T-helper 2 cell treated with Interferon-gamma antibody and Interleukin-4, amounts not matched to agents 5 μg/mL and 100 μg/mL, for 36 hours (primary cell): ENCODE measurements at regions not wholly inside any gene's neighbourhood (a gene's known extent, or its start where the extent isn't known, plus 50 kb on each side); places are given as distances from the start of the nearest gene placed in this dataset.

Experiments used
- DNase-seq: peaks from one replicate; pipeline ENCODE4 v3.0.0; 2021; ENCODE audit warnings: low spot score
- H3K27ac Mint-ChIP-seq: one replicate; pipeline ENCODE4 v1.8.0; 2021; ENCODE audit warnings: mild to moderate bottlenecking, mixed read lengths
- H3K27me3 Mint-ChIP-seq: one replicate; pipeline ENCODE4 v1.8.0; 2021; ENCODE audit warnings: low read depth, mixed read lengths
- H3K36me3 Mint-ChIP-seq: one replicate; pipeline ENCODE4 v1.8.0; 2021; ENCODE audit warnings: low read depth, mixed read lengths
- H3K4me1 Mint-ChIP-seq: one replicate; pipeline ENCODE4 v1.8.0; 2021; ENCODE audit warnings: low read depth, mixed read lengths
- H3K4me3 Mint-ChIP-seq: one replicate; pipeline ENCODE4 v1.8.0; 2022; ENCODE audit warnings: mild to moderate bottlenecking, moderate library complexity, mixed read lengths
- H3K9me3 Mint-ChIP-seq: one replicate; pipeline ENCODE4 v1.8.0; 2021; ENCODE audit warnings: mixed read lengths

- Mint-ChIP-seq H3K4me3 (no peak overlapping the region), H3K27me3 (no peaks in the 10 kb centered on the region), H3K4me1 (peaks cover 23% of the 10 kb centered on the region), H3K36me3 (no peaks in the 10 kb centered on the region), H3K27ac (no peak overlapping the region), H3K9me3 (no peaks in the 10 kb centered on the region)
- no peak for DNase-seq
Measured at GRCh38 chr11:95717314-95717713, 72.3 kb downstream of the FAM76B start.

GRCh38 chr11:95716266-95716665 lies 73.3 kb downstream of the FAM76B start:
- Mint-ChIP-seq H3K36me3 (no peaks in the 10 kb centered on the region), H3K4me1 (peaks cover 26% of the 10 kb centered on the region), H3K4me3 (no peak overlapping the region), H3K27me3 (no peaks in the 10 kb centered on the region), H3K27ac (peak overlapping the region; percentile 4), H3K9me3 (no peaks in the 10 kb centered on the region)
- no peak for DNase-seq

- peak overlapping the region; percentile 5 for H3K27ac Mint-ChIP-seq
- no peaks in the 10 kb centered on the region for H3K27me3 Mint-ChIP-seq
- H3K9me3 Mint-ChIP-seq = no peaks in the 10 kb centered on the region
- DNase-seq = peak; percentile 73
- no peaks in the 10 kb centered on the region for H3K36me3 Mint-ChIP-seq
- peaks cover 23% of the 10 kb centered on the region for H3K4me1 Mint-ChIP-seq
- peak overlapping the region; percentile 7 for H3K4me3 Mint-ChIP-seq
Measured at GRCh38 chr11:95715777-95716241, 73.8 kb downstream of the FAM76B start.

- H3K9me3 Mint-ChIP-seq = no peaks in the 10 kb centered on the region
- H3K27me3 Mint-ChIP-seq = no peaks in the 10 kb centered on the region
- peaks cover 19% of the 10 kb centered on the region for H3K4me1 Mint-ChIP-seq
- no peaks in the 10 kb centered on the region for H3K36me3 Mint-ChIP-seq
- DNase-seq = no peak
- H3K4me3 Mint-ChIP-seq = peak overlapping the region; percentile 7
- no peak overlapping the region for H3K27ac Mint-ChIP-seq
Measured at GRCh38 chr11:95714843-95715776, 74.5 kb downstream of the FAM76B start.

- Mint-ChIP-seq H3K36me3 (no peaks in the 10 kb centered on the region), H3K27me3 (no peaks in the 10 kb centered on the region), H3K27ac (no peak overlapping the region), H3K4me3 (no peak overlapping the region), H3K4me1 (peaks cover 18% of the 10 kb centered on the region), H3K9me3 (no peaks in the 10 kb centered on the region)
- no peak for DNase-seq
Measured at GRCh38 chr11:95713428-95713827, 76.2 kb downstream of the FAM76B start.

GRCh38 chr11:95711945-95712221 lies 77.7 kb downstream of the FAM76B start:
- no peaks in the 10 kb centered on the region for H3K9me3 Mint-ChIP-seq
- H3K4me3 Mint-ChIP-seq = no peak overlapping the region
- no peak overlapping the region for H3K27ac Mint-ChIP-seq
- no peaks in the 10 kb centered on the region for H3K36me3 Mint-ChIP-seq
- no peaks in the 10 kb centered on the region for H3K27me3 Mint-ChIP-seq
- peaks cover 18% of the 10 kb centered on the region for H3K4me1 Mint-ChIP-seq
- DNase-seq = no peak

- Mint-ChIP-seq H3K4me3 (no peak overlapping the region), H3K36me3 (no peaks in the 10 kb centered on the region), H3K27me3 (no peaks in the 10 kb centered on the region), H3K27ac (no peak overlapping the region), H3K9me3 (no peaks in the 10 kb centered on the region), H3K4me1 (peaks cover 17% of the 10 kb centered on the region)
- DNase-seq = no peak
Measured at GRCh38 chr11:95711162-95711944, 78.2 kb downstream of the FAM76B start.

GRCh38 chr11:95708681-95709080 lies 80.9 kb downstream of the FAM76B start:
- Mint-ChIP-seq H3K4me3 (no peak overlapping the region), H3K36me3 (no peaks in the 10 kb centered on the region), H3K4me1 (peaks cover 7% of the 10 kb centered on the region), H3K27ac (no peak overlapping the region), H3K27me3 (no peaks in the 10 kb centered on the region), H3K9me3 (no peaks in the 10 kb centered on the region)
- DNase-seq = no peak

- H3K9me3 Mint-ChIP-seq = no peaks in the 10 kb centered on the region
- no peaks in the 10 kb centered on the region for H3K36me3 Mint-ChIP-seq
- no peak overlapping the region for H3K27ac Mint-ChIP-seq
- H3K4me3 Mint-ChIP-seq = no peak overlapping the region
- peaks cover 8% of the 10 kb centered on the region for H3K4me1 Mint-ChIP-seq
- H3K27me3 Mint-ChIP-seq = no peaks in the 10 kb centered on the region
- no peak for DNase-seq
Measured at GRCh38 chr11:95706974-95707387, 82.6 kb downstream of the FAM76B start.

GRCh38 chr11:95705485-95706124 lies 84.0 kb downstream of the FAM76B start:
- Mint-ChIP-seq H3K27ac (no peak overlapping the region), H3K4me3 (no peak overlapping the region), H3K9me3 (no peaks in the 10 kb centered on the region), H3K4me1 (peaks cover 13% of the 10 kb centered on the region), H3K36me3 (no peaks in the 10 kb centered on the region), H3K27me3 (no peaks in the 10 kb centered on the region)
- DNase-seq = peak; percentile 78

- H3K4me1 Mint-ChIP-seq = peaks cover 21% of the 10 kb centered on the region
- H3K27me3 Mint-ChIP-seq = no peaks in the 10 kb centered on the region
- no peaks in the 10 kb centered on the region for H3K9me3 Mint-ChIP-seq
- H3K36me3 Mint-ChIP-seq = no peaks in the 10 kb centered on the region
- no peak overlapping the region for H3K4me3 Mint-ChIP-seq
- no peak for DNase-seq
- no peak overlapping the region for H3K27ac Mint-ChIP-seq
Measured at GRCh38 chr11:95704865-95705264, 84.7 kb downstream of the FAM76B start.

- peak; percentile 38 for DNase-seq
- peaks cover 35% of the 10 kb centered on the region for H3K4me1 Mint-ChIP-seq
- H3K36me3 Mint-ChIP-seq = peaks cover 2% of the 10 kb centered on the region
- no peaks in the 10 kb centered on the region for H3K9me3 Mint-ChIP-seq
- H3K4me3 Mint-ChIP-seq = peak overlapping the region; percentile 39
- H3K27me3 Mint-ChIP-seq = no peaks in the 10 kb centered on the region
- H3K27ac Mint-ChIP-seq = peak overlapping the region; percentile 46
Measured at GRCh38 chr11:95703049-95703448, 86.5 kb downstream of the FAM76B start.

- Mint-ChIP-seq H3K27ac (no peak overlapping the region), H3K36me3 (peaks cover 4% of the 10 kb centered on the region), H3K27me3 (no peaks in the 10 kb centered on the region), H3K9me3 (no peaks in the 10 kb centered on the region), H3K4me3 (peak overlapping the region; percentile 39), H3K4me1 (peaks cover 37% of the 10 kb centered on the region)
- no peak for DNase-seq
Measured at GRCh38 chr11:95702526-95702925, 87.1 kb downstream of the FAM76B start.

GRCh38 chr11:95700471-95700817 lies 89.1 kb downstream of the FAM76B start:
- peaks cover 20% of the 10 kb centered on the region for H3K36me3 Mint-ChIP-seq
- no peaks in the 10 kb centered on the region for H3K27me3 Mint-ChIP-seq
- H3K9me3 Mint-ChIP-seq = peaks cover 7% of the 10 kb centered on the region
- H3K4me3 Mint-ChIP-seq = peak overlapping the region; percentile 78
- H3K4me1 Mint-ChIP-seq = peaks cover 47% of the 10 kb centered on the region
- DNase-seq = peak; percentile 34
- peak overlapping the region; percentile 96 for H3K27ac Mint-ChIP-seq
